Activated CD8-positive, alpha-beta memory T cell treated with anti-CD3 and anti-CD28 coated beads, Interleukin-2, amount 10 ng/mL, durations not matched to agents 7 days and 5 days (primary cell): ENCODE measurements at regions not wholly inside any gene's neighbourhood (a gene's known extent, or its start where the extent isn't known, plus 50 kb on each side); places are given as distances from the start of the nearest gene placed in this dataset.

ENCODE experiments used
- ATAC-seq: fragments of 150-1000 bp; cut with Tn5 transposase; one replicate; pipeline ENCODE4 v1.10.0; 2021; ENCODE audit warnings: moderate library complexity
- CTCF ChIA-PET: fragments of 350-600 bp; sonication (Branson Sonifier 250); formaldehyde crosslinking; loops from one replicate; lab custom pipeline; 2021; ENCODE audit warnings: antibody characterized with exemption; lab: Charles Lee
- DNase-seq: peaks from one replicate; pipeline ENCODE4 v3.0.0-alpha.2; 2020
- H3K27ac Mint-ChIP-seq: one replicate; pipeline ENCODE4 v1.8.0; 2021; ENCODE audit warnings: mild to moderate bottlenecking, mixed read lengths
- H3K27me3 Mint-ChIP-seq: one replicate; pipeline ENCODE4 v1.8.0; 2021; ENCODE audit warnings: mixed read lengths
- H3K36me3 Mint-ChIP-seq: one replicate; pipeline ENCODE4 v1.8.0; 2021; ENCODE audit warnings: mild to moderate bottlenecking, mixed read lengths
- H3K4me1 Mint-ChIP-seq: one replicate; pipeline ENCODE4 v1.8.0; 2021; ENCODE audit warnings: mixed read lengths
- H3K4me3 Mint-ChIP-seq: one replicate; pipeline ENCODE4 v1.8.0; 2021; ENCODE audit warnings: mild to moderate bottlenecking, moderate library complexity, mixed read lengths
- H3K9me3 Mint-ChIP-seq: one replicate; pipeline ENCODE4 v1.8.0; 2022; ENCODE audit warnings: low read depth, mixed read lengths

- H3K27ac Mint-ChIP-seq: no peak overlapping the region
- no peak overlapping the region for H3K4me3 Mint-ChIP-seq
- ATAC-seq: no peak
- DNase-seq: no peak
- H3K9me3 Mint-ChIP-seq: peaks cover 2% of the 10 kb centered on the region
- no peaks in the 10 kb centered on the region for H3K4me1 Mint-ChIP-seq
- CTCF ChIA-PET: no interaction called here
- no peaks in the 10 kb centered on the region for H3K36me3 Mint-ChIP-seq
- no peaks in the 10 kb centered on the region for H3K27me3 Mint-ChIP-seq
These were observed 72.2 kb downstream of the PRDM9 start for GRCh38 chr5:23579566-23579965.

GRCh38 chr5:23583081-23583480 lies 75.7 kb downstream of the PRDM9 start:
- Mint-ChIP-seq H3K36me3 (no peaks in the 10 kb centered on the region), H3K27ac (no peak overlapping the region)

GRCh38 chr5:23588841-23589326 lies 81.5 kb downstream of the PRDM9 start:
- no peak for DNase-seq
- no peak overlapping the region for H3K4me3 Mint-ChIP-seq
- CTCF ChIA-PET: no interaction called here
- H3K27ac Mint-ChIP-seq: no peak overlapping the region
- no peaks in the 10 kb centered on the region for H3K4me1 Mint-ChIP-seq
- ATAC-seq: no peak
- H3K27me3 Mint-ChIP-seq: no peaks in the 10 kb centered on the region
- no peaks in the 10 kb centered on the region for H3K36me3 Mint-ChIP-seq
- peaks cover 6% of the 10 kb centered on the region for H3K9me3 Mint-ChIP-seq

More at GRCh38 chr5:23583081-23583480, 75.7 kb downstream of the PRDM9 start:
- CTCF ChIA-PET: no interaction called here
- H3K4me1 Mint-ChIP-seq: no peaks in the 10 kb centered on the region
- peaks cover 5% of the 10 kb centered on the region for H3K9me3 Mint-ChIP-seq
- H3K27me3 Mint-ChIP-seq: no peaks in the 10 kb centered on the region
- H3K4me3 Mint-ChIP-seq: no peak overlapping the region
- ATAC-seq (no peak), DNase-seq (no peak)

- no peaks in the 10 kb centered on the region for H3K36me3 Mint-ChIP-seq
- no peak for DNase-seq
These were observed 83.8 kb downstream of the PRDM9 start for GRCh38 chr5:23591250-23591649.

GRCh38 chr5:23606927-23607326 lies 99.5 kb downstream of the PRDM9 start:
- CTCF ChIA-PET: no interaction called here

More at GRCh38 chr5:23591250-23591649, 83.8 kb downstream of the PRDM9 start:
- Mint-ChIP-seq H3K27me3 (no peaks in the 10 kb centered on the region), H3K4me1 (no peaks in the 10 kb centered on the region), H3K4me3 (no peak overlapping the region), H3K27ac (no peak overlapping the region), H3K9me3 (peaks cover 6% of the 10 kb centered on the region)
- CTCF ChIA-PET: no interaction called here
- no peak for ATAC-seq

GRCh38 chr5:23612701-23613100 lies 105.3 kb downstream of the PRDM9 start:
- Mint-ChIP-seq H3K27ac (no peak overlapping the region), H3K36me3 (no peaks in the 10 kb centered on the region), H3K4me1 (no peaks in the 10 kb centered on the region), H3K9me3 (peaks cover 14% of the 10 kb centered on the region), H3K4me3 (no peak overlapping the region), H3K27me3 (no peaks in the 10 kb centered on the region)
- DNase-seq (no peak), ATAC-seq (no peak)
- CTCF ChIA-PET: no interaction called here

More at GRCh38 chr5:23606927-23607326, 99.5 kb downstream of the PRDM9 start:
- no peaks in the 10 kb centered on the region for H3K36me3 Mint-ChIP-seq
- peaks cover 11% of the 10 kb centered on the region for H3K9me3 Mint-ChIP-seq
- no peaks in the 10 kb centered on the region for H3K27me3 Mint-ChIP-seq
- DNase-seq (no peak), ATAC-seq (no peak)
- H3K27ac Mint-ChIP-seq: no peak overlapping the region
- no peak overlapping the region for H3K4me3 Mint-ChIP-seq
- no peaks in the 10 kb centered on the region for H3K4me1 Mint-ChIP-seq

GRCh38 chr5:23613566-23613965 lies 106.2 kb downstream of the PRDM9 start:
- Mint-ChIP-seq H3K9me3 (peaks cover 13% of the 10 kb centered on the region), H3K4me1 (no peaks in the 10 kb centered on the region), H3K4me3 (no peak overlapping the region), H3K27me3 (no peaks in the 10 kb centered on the region), H3K36me3 (no peaks in the 10 kb centered on the region), H3K27ac (no peak overlapping the region)
- no peak for DNase-seq
- CTCF ChIA-PET: no interaction called here
- ATAC-seq: no peak

- Mint-ChIP-seq H3K27me3 (no peaks in the 10 kb centered on the region), H3K9me3 (peaks cover 10% of the 10 kb centered on the region)
These were observed 107.0 kb downstream of the PRDM9 start for GRCh38 chr5:23614422-23614821.

GRCh38 chr5:23626961-23627360 lies 119.6 kb downstream of the PRDM9 start:
- ATAC-seq: no peak
- CTCF ChIA-PET: no interaction called here
- H3K27ac Mint-ChIP-seq: no peak overlapping the region
- no peaks in the 10 kb centered on the region for H3K36me3 Mint-ChIP-seq
- H3K27me3 Mint-ChIP-seq: no peaks in the 10 kb centered on the region
- peaks cover 9% of the 10 kb centered on the region for H3K9me3 Mint-ChIP-seq
- H3K4me3 Mint-ChIP-seq: no peak overlapping the region
- no peaks in the 10 kb centered on the region for H3K4me1 Mint-ChIP-seq
- no peak for DNase-seq

More at GRCh38 chr5:23614422-23614821, 107.0 kb downstream of the PRDM9 start:
- Mint-ChIP-seq H3K4me3 (no peak overlapping the region), H3K36me3 (no peaks in the 10 kb centered on the region), H3K4me1 (no peaks in the 10 kb centered on the region), H3K27ac (no peak overlapping the region)
- no peak for ATAC-seq
- CTCF ChIA-PET: no interaction called here
- DNase-seq: no peak

GRCh38 chr5:23627976-23628375 lies 120.6 kb downstream of the PRDM9 start:
- H3K27me3 Mint-ChIP-seq: no peaks in the 10 kb centered on the region
- no peaks in the 10 kb centered on the region for H3K36me3 Mint-ChIP-seq
- DNase-seq (no peak), ATAC-seq (no peak)
- H3K4me1 Mint-ChIP-seq: no peaks in the 10 kb centered on the region
- no peak overlapping the region for H3K4me3 Mint-ChIP-seq
- H3K27ac Mint-ChIP-seq: no peak overlapping the region
- peaks cover 9% of the 10 kb centered on the region for H3K9me3 Mint-ChIP-seq
- CTCF ChIA-PET: no interaction called here

- Mint-ChIP-seq H3K9me3 (peaks cover 9% of the 10 kb centered on the region), H3K4me1 (no peaks in the 10 kb centered on the region), H3K36me3 (no peaks in the 10 kb centered on the region), H3K27ac (no peak overlapping the region), H3K27me3 (no peaks in the 10 kb centered on the region), H3K4me3 (no peak overlapping the region)
- no peak for DNase-seq
- ATAC-seq: no peak
- CTCF ChIA-PET: no interaction called here
These were observed 122.0 kb downstream of the PRDM9 start for GRCh38 chr5:23629396-23629795.

GRCh38 chr5:23631302-23632045 lies 124.1 kb downstream of the PRDM9 start:
- H3K4me1 Mint-ChIP-seq: no peaks in the 10 kb centered on the region
- H3K4me3 Mint-ChIP-seq: no peak overlapping the region
- H3K9me3 Mint-ChIP-seq: peaks cover 11% of the 10 kb centered on the region
- H3K27ac Mint-ChIP-seq: no peak overlapping the region
- ATAC-seq: no peak
- CTCF ChIA-PET: no interaction called here
- no peaks in the 10 kb centered on the region for H3K27me3 Mint-ChIP-seq
- no peak for DNase-seq
- no peaks in the 10 kb centered on the region for H3K36me3 Mint-ChIP-seq

GRCh38 chr5:23635938-23636337 lies 128.5 kb downstream of the PRDM9 start:
- Mint-ChIP-seq H3K4me1 (no peaks in the 10 kb centered on the region), H3K27ac (no peak overlapping the region), H3K27me3 (no peaks in the 10 kb centered on the region), H3K4me3 (no peak overlapping the region), H3K36me3 (no peaks in the 10 kb centered on the region), H3K9me3 (peaks cover 4% of the 10 kb centered on the region)
- CTCF ChIA-PET: no interaction called here
- no peak for ATAC-seq
- no peak for DNase-seq

GRCh38 chr5:23639326-23639725 lies 131.9 kb downstream of the PRDM9 start:
- Mint-ChIP-seq H3K4me3 (no peak overlapping the region), H3K27me3 (no peaks in the 10 kb centered on the region), H3K4me1 (no peaks in the 10 kb centered on the region), H3K36me3 (no peaks in the 10 kb centered on the region), H3K27ac (no peak overlapping the region), H3K9me3 (peaks cover 8% of the 10 kb centered on the region)
- no peak for ATAC-seq
- CTCF ChIA-PET: no interaction called here
- DNase-seq: no peak
